Activated naive CD4-positive, alpha-beta T cell treated with anti-CD3 and anti-CD28 coated beads, Interleukin-2, amount 50 U/mL, for 72 hours (primary cell): ENCODE measurements at regions not wholly inside any gene's neighbourhood (a gene's known extent, or its start where the extent isn't known, plus 50 kb on each side); places are given as distances from the start of the nearest gene placed in this dataset.

Experiments used
- ATAC-seq, 2 donors: fragments of 150-1000 bp; cut with Tn5 transposase; 2 replicates each; pipeline ENCODE4 v1.10.0; 2021; ENCODE audit warnings: mild to moderate bottlenecking in 2 of 2, moderate library complexity in 2 of 2
- DNase-seq, 2 donors: peaks; one replicate each; pipeline ENCODE4 v3.0.0; 2021 to 2022; ENCODE audit warnings: low spot score in 2 of 2
- H3K27ac Mint-ChIP-seq, 2 donors: one replicate each; pipeline ENCODE4 v1.8.0; 2022; ENCODE audit warnings: mild to moderate bottlenecking in 2 of 2, mixed read lengths in 2 of 2
- H3K36me3 Mint-ChIP-seq, 2 donors: one replicate each; pipeline ENCODE4 v1.8.0; 2022; ENCODE audit warnings: mixed read lengths in 2 of 2
- H3K9me3 Mint-ChIP-seq, 2 donors: one replicate each; pipeline ENCODE4 v1.8.0; 2022; ENCODE audit warnings: mixed read lengths in 2 of 2

DNA sequence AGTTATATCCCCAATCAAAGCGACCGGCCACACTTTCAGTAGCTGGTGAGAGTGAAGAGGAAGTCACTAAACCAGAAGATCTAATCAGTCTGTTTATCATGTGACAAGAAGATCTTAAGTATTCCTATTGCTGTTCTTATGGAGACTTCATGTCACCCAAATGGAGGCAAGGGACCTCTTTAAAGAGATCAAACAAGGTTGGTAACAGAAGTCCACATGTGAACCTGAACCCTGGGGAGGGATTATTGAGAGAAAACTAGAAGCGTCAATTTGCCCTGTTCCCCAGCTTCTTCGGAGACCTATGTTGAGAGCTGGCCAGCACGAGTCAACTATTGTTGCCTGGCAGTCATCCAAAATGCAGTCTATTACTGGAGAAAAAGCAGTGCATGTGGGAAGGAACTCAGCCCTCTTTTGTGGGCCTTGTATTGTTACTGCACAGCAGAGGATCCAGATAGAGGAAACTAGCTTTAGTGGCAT, 76.9 kb upstream of the CTSC start:
- Mint-ChIP-seq H3K36me3 (no peaks in the 10 kb centered on the region), H3K27ac (peak overlapping the region; percentile 61 to 83), H3K9me3 (peaks cover 0 to 17% of the 10 kb centered on the region in 2 donors)
- ATAC-seq (peak; percentile 40 to 46), DNase-seq (no peak)

DNA sequence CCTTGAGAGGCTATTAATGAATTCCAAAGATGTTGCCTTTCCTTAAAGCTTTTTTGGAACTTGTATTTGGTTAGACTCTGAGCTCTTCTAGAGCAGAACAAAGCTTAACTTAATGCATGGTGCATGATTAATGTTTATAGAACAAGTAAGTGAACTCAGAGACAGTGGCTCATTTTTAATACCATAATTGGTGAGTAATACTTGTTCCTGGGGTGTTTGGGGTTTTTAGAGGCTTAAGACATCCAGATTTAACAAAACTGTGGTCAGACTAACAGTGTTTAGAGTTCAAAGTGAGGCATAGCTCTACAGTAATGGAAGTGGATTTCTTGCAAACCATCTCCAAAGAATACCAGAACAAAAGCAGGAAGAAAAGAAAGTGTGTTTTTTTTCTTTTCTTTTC, 73.7 kb upstream of the CTSC start:
- Mint-ChIP-seq H3K27ac (no peak overlapping the region), H3K9me3 (peaks cover 0 to 14% of the 10 kb centered on the region in 2 donors), H3K36me3 (no peaks in the 10 kb centered on the region)
- ATAC-seq (peak in 1 of 2 donors; percentile 17), DNase-seq (no peak)

DNA sequence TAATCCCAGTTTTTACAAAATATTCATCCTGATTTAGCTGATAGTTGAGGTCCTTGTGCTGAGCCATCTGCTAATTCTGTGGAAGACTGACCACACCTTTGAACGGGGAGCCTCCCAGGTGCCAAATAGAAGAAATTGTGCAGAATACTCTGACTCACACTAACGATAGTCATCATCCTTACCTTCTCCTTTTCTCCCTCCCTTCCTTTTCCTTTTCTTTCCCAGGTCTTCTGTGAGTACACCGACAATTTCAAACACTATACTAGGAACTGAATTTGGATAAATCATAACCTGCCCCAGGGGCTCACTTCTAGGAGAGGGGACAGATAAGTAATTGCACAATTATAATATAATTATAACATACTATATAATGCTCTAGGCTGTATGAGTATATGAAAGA, 73.1 kb upstream of the CTSC start:
- no peak for DNase-seq
- Mint-ChIP-seq H3K9me3 (peaks cover 0 to 14% of the 10 kb centered on the region in 2 donors), H3K27ac (no peak overlapping the region), H3K36me3 (no peaks in the 10 kb centered on the region)
- no peak for ATAC-seq

DNA sequence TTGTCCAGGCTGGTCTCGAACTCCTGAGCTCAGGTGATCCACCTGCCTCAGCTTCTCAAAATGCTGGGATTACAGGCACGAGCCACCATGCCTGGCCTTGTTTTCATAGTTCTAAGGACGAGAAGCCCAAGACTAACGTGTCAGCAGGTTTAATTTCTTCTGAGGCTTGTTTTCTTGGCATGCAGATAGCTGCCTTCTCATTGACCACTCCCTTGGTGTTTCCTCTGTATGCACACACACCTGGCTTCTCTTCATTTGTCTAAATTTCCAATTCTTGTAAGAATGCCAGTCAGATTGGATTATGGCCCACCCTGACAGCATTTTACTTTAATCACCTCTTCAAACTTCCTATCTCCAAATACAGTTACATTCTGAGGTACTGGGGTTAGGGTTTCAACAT, 72.5 kb upstream of the CTSC start:
- Mint-ChIP-seq H3K27ac (no peak overlapping the region), H3K36me3 (no peaks in the 10 kb centered on the region), H3K9me3 (peaks cover 0 to 14% of the 10 kb centered on the region in 2 donors)
- no peak for DNase-seq
- no peak for ATAC-seq

DNA sequence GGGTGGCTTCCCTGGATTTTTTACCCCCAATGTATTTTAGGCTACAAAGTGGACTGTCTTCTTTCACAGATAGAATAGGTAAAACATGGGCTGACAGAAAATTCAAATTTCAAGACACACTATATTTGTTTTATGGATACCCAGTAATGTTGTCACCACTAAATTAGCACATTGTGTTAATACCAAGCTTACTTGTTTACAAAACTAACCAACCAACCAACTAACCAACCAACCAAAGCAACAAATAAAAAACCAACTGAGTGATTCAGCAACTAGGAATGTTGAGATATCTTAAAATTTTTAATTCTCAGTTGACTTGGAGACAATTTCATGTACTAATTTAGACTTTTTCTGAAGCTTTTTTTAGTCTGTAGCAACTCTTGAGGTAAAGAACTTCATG, 69.3 kb upstream of the CTSC start:
- H3K27ac Mint-ChIP-seq, result no peak overlapping the region
- H3K9me3 Mint-ChIP-seq, result peaks cover 0 to 4% of the 10 kb centered on the region in 2 donors
- ATAC-seq (no peak), DNase-seq (no peak)
- no peaks in the 10 kb centered on the region for H3K36me3 Mint-ChIP-seq

DNA sequence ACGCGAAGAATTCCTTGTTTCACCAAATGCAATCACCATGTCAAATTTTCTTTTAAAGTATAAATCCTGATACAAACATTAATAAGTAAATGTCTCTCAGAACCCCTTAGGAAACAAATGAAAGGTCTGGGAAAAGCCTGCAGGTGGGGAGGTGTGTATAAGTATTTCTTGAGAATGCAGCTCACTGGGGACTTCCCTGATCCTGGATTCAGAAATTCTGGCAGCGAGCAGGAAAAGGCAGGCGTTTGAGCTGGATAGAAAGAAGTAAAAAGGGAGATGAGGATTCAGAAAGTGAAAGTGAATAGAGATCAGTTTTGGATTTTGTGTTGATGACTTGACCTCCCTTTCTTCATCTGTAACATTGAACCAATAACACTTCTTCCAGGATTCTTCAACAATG, 68.3 kb upstream of the CTSC start:
- ATAC-seq (no peak), DNase-seq (no peak)
- Mint-ChIP-seq H3K36me3 (no peaks in the 10 kb centered on the region), H3K27ac (no peak overlapping the region), H3K9me3 (peaks cover 0 to 4% of the 10 kb centered on the region in 2 donors)

DNA sequence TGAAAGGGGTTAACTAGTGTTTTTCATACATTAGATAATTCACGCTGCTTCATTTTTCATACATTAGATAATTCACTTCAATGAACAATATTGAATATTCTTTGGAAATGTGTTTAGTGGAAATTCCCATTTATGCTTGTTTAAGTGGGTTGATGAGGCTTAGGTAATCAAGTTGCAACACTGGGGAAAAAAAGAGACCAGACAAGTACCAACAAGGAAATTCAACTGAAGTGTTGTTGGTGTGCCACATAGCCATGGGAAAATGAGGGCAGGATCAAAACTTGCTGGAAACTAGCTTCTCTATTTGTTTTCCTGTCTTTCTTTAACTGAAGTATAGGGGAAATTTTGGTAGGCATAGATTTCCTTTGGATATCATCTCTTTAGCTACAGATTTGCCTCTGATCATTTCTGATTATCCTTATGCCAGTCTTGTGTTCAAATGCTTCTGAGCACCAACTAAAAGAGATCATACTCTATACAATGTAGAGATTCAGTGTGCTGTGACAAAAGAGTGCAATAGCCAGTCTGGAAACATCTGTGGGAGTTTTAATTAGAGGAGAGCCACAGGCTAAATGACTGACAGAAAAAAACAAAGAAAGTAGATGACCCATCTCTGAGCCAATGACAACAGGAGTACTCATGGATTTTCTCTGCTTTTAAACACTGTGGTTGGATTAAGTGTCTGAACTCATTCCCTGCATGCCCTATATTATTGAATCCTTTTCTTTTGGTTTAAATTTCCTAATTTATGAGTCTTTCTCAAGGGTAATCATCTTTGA, 67.6 kb upstream of the CTSC start:
- Mint-ChIP-seq H3K27ac (no peak overlapping the region), H3K36me3 (no peaks in the 10 kb centered on the region), H3K9me3 (peaks cover 0 to 2% of the 10 kb centered on the region in 2 donors)
- ATAC-seq (no peak), DNase-seq (no peak)

DNA sequence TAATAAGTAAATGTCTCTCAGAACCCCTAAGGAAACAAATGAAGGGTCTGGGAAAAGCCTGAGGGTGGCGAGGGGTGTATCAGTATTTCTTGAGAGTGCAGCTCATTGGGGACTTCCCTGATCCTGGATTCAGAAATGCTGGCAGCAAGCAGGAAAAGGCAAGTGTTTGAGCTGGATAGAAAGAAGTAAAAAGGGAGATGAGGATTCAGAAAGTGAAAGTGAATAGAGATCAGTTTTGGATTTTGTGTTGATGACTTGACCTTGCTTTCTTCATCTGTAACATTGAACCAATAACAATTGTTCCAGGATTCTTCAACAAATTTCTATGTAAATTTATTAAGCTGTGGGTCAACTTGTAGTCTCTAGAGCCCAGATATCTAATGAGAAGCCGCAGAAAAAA, 66.9 kb upstream of the CTSC start:
- Mint-ChIP-seq H3K36me3 (no peaks in the 10 kb centered on the region), H3K9me3 (no peaks in the 10 kb centered on the region), H3K27ac (no peak overlapping the region)
- DNase-seq, result no peak
- ATAC-seq, result no peak

DNA sequence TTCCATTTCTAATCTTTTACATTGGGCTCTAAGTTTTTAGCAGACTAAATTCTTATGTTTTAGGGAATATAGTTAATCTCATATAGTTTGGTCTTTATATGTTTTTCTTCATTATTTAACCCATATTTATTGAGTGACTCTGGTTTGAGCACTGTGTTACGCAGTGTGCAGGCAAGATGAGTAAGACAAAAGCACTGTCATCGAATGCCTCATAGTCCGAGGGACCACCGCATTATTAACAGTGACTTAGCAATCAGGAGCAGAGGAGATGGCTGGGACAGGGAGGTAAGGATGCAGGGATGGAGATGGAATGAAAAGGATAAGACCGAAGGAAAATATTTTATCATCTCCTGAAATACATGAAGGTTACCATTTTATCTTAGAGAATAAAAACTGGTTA, 65.2 kb upstream of the CTSC start:
- Mint-ChIP-seq H3K27ac (no peak overlapping the region), H3K36me3 (no peaks in the 10 kb centered on the region), H3K9me3 (no peaks in the 10 kb centered on the region)
- no peak for DNase-seq
- no peak for ATAC-seq

DNA sequence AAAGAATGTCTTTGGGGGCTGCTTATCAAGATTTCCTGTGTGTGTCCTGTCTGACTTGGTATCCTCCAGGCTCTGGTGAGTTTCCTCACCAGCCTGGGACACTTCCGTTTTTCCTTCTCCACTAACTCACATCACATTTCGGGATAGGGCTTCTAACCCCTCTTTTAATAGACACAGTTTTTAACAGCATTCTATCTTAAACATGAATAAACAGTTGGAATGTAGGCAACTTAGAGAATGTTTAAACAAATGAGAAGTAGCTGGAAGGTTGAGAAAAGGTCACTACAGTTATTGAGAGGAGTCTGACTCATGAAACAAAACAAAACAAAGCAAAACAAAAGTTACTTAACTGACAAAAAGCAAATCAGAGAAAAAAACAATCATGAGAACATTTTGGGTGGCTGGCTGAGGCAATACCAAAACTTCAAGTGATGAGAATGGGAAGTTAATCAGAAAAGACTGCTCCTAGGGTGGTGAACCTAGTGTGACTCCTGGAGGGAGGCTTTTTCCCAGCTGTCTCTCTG, 64.7 kb upstream of the CTSC start:
- Mint-ChIP-seq H3K27ac (no peak overlapping the region), H3K9me3 (no peaks in the 10 kb centered on the region), H3K36me3 (no peaks in the 10 kb centered on the region)
- DNase-seq, result no peak
- ATAC-seq, result no peak

DNA sequence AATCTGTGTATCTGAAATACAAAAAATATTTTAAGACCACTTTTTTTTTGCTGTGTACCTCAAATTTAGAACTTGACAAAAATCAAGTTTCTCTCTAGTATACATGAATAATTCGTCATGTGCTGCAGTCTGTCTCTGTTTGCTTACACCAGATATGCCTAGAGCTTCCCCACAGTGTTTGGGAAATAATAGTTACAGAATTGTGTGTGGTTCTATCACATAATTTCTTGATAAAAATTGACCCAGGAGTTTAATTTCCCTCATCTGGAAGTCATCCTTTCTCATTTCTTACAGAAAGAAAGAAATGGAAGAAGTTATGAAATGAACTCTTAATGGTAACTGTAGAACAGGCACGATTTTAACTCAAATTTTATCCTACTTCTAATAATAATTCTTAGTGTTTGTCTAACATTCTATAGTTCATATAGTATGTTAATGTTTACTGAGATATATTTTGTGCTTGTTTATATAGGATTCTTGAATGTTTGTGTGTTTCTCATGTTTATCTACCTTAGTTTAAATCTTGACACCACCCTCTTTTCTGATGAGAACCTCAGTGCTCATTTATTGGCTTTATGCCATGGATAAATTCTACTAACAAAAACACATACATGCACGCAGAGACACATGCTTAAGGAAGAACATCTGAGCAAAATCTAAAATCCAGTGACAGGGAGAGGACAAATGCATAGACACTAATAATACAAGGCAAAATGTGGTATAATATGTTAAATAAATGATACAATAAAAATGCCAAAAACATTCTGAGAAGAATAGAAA, 61.4 kb upstream of the CTSC start:
- no peak for ATAC-seq
- no peaks in the 10 kb centered on the region for H3K9me3 Mint-ChIP-seq
- no peak overlapping the region for H3K27ac Mint-ChIP-seq

DNA sequence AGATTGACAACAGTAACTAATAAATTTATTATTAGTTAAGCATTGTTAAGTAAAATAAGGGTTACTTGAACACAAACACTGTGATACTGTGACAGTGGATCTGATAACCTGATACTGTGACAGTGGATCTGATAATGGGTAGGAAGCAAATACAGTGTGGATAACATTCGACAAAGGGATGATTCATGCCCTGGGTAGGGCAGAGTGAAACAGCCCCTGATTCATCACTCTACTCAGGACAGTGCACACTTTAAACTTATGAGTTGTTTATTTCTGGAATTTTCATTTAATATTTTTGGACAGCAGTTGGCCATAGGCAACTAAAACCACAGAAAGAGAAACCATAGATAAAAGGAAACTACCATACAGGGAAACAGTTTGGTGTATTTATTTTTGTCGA, 60.8 kb upstream of the CTSC start:
- ATAC-seq (peak; percentile 67 to 84), DNase-seq (no peak)
- H3K27ac Mint-ChIP-seq, result no peak overlapping the region
- no peaks in the 10 kb centered on the region for H3K9me3 Mint-ChIP-seq
- no peaks in the 10 kb centered on the region for H3K36me3 Mint-ChIP-seq

More for the DNA sequence above, 61.4 kb upstream of the CTSC start:
- no peak for DNase-seq
- H3K36me3 Mint-ChIP-seq, result no peaks in the 10 kb centered on the region

DNA sequence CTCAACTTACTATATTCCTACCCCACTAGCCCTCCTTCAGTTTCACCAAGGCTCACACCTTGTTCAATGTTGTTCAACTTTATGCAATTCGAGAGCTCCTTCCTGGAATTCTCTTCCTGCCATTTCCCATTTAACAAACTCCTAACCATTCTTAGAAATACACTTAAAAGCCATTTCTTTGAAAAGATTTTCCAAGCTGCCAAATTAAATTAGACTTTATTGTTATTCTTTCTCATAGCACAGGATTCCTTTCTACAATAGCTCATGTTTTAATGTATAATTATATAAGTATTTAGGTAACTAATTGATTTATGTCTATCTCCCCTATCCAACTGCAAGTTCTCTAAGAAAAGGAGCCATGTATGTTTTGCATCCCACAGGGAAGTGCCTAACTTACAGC, 52.7 kb upstream of the CTSC start:
- peaks cover 7% of the 10 kb centered on the region in 2 donors for H3K36me3 Mint-ChIP-seq
- no peak for ATAC-seq

DNA sequence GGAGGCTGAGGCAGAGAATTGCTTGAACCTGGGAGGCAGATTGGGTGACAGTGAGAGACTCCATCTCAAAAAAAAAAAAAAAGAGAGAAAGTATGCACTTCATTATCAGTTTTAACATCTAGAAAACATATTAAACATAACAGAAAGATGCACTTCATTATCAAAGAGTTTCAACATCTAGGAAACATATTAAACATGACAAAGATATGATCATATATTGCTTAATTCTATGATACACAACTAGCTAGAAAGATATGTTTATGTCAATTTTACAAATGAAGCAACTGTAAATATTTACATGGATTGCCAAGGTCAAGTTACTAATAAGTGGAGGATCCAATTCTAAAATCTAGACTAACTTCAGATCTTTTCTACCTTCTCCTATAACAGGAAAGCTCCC, 50.4 kb upstream of the CTSC start:
- ATAC-seq (no peak), DNase-seq (no peak)
- H3K9me3 Mint-ChIP-seq, result peaks cover 0 to 13% of the 10 kb centered on the region in 2 donors
- no peak overlapping the region for H3K27ac Mint-ChIP-seq
- peaks cover 7% of the 10 kb centered on the region in 2 donors for H3K36me3 Mint-ChIP-seq

More for the DNA sequence above, 52.7 kb upstream of the CTSC start:
- no peak for DNase-seq
- Mint-ChIP-seq H3K9me3 (peaks cover 0 to 13% of the 10 kb centered on the region in 2 donors), H3K27ac (no peak overlapping the region)
